Ishikawa (cell line): ENCODE measurements at regions not wholly inside any gene's neighbourhood (a gene's known extent, or its start where the extent isn't known, plus 50 kb on each side); places are given as distances from the start of the nearest gene placed in this dataset.

Experiments
- CEBPB ChIP-seq: IDR thresholded peaks from 2 replicates; pipeline ENCODE4 v1.6.1; 2012
- CREB1 ChIP-seq: IDR thresholded peaks from 2 replicates; pipeline ENCODE4 v1.6.1; 2012; ENCODE audit warnings: low read depth
- EGR1 ChIP-seq: IDR thresholded peaks from 2 replicates; pipeline ENCODE4 v1.6.1; 2012
- EP300 ChIP-seq: IDR thresholded peaks from 2 replicates; pipeline ENCODE4 v1.6.1; 2012; ENCODE audit warnings: borderline replicate concordance
- FOXM1 ChIP-seq: IDR thresholded peaks from 2 replicates; pipeline ENCODE4 v1.6.1; 2012; ENCODE audit warnings: low read depth, borderline replicate concordance
- MAX ChIP-seq: IDR thresholded peaks from 2 replicates; pipeline ENCODE4 v1.6.1; 2012
- NFIC ChIP-seq: IDR thresholded peaks from 2 replicates; pipeline ENCODE4 v1.6.1; 2012
- RAD21 ChIP-seq: IDR thresholded peaks from 2 replicates; pipeline ENCODE4 v1.6.1; 2012; ENCODE audit warnings: low read depth
- REST ChIP-seq: IDR thresholded peaks from 2 replicates; pipeline ENCODE4 v1.6.1; 2012; ENCODE audit warnings: low read depth, mild to moderate bottlenecking
- TAF1 ChIP-seq: IDR thresholded peaks from 2 replicates; pipeline ENCODE4 v1.6.1; 2012; ENCODE audit warnings: low read depth, mild to moderate bottlenecking
- TCF12 ChIP-seq: IDR thresholded peaks from 2 replicates; pipeline ENCODE4 v1.6.1; 2012; ENCODE audit warnings: low read depth
- TEAD4 ChIP-seq: IDR thresholded peaks from 2 replicates; pipeline ENCODE4 v1.6.1; 2012
- USF1 ChIP-seq: IDR thresholded peaks from 2 replicates; pipeline ENCODE4 v1.6.1; 2012
- YY1 ChIP-seq: IDR thresholded peaks from 2 replicates; pipeline ENCODE4 v1.6.1; 2012; ENCODE audit warnings: low read depth
- ZBTB7A ChIP-seq: IDR thresholded peaks from 2 replicates; pipeline ENCODE4 v1.6.1; 2012; ENCODE audit warnings: low read depth

- TF ChIP-seq RAD21 (no peak), EP300 (no peak), ZBTB7A (no peak), MAX (no peak), EGR1 (no peak), TAF1 (no peak), YY1 (no peak), CREB1 (no peak), TCF12 (no peak), CEBPB (no peak), REST (no peak), TEAD4 (no peak), NFIC (no peak), FOXM1 (no peak), USF1 (no peak)
These were observed 62.2 kb downstream of the FAM241B start for GRCh38 chr10:69692267-69692666.

GRCh38 chr10:69692891-69693290 is 62.8 kb downstream of the FAM241B start:
- TF ChIP-seq TCF12 (no peak), TEAD4 (no peak), RAD21 (no peak), CEBPB (no peak), CREB1 (no peak), NFIC (no peak), MAX (no peak), EGR1 (no peak), ZBTB7A (no peak), TAF1 (no peak), USF1 (no peak), EP300 (no peak), YY1 (no peak), FOXM1 (no peak), REST (no peak)

GRCh38 chr10:69693886-69694285 is 63.8 kb downstream of the FAM241B start:
- no peak for TF ChIP-seq CEBPB
- no peak for TF ChIP-seq TCF12
- TF ChIP-seq TEAD4 = no peak
- no peak for TF ChIP-seq USF1
- TF ChIP-seq EGR1 = no peak
- no peak for TF ChIP-seq TAF1
- no peak for TF ChIP-seq REST
- TF ChIP-seq NFIC = no peak
- TF ChIP-seq ZBTB7A = no peak
- TF ChIP-seq YY1 = no peak
- TF ChIP-seq FOXM1 = no peak
- TF ChIP-seq CREB1 = no peak
- no peak for TF ChIP-seq MAX
- no peak for TF ChIP-seq RAD21
- no peak for TF ChIP-seq EP300
